ENCODE measurements at regions not wholly inside any gene's neighbourhood (a gene's known extent, or its start where the extent isn't known, plus 50 kb on each side); places are given as distances from the start of the nearest gene placed in this dataset.

- no peak for TF ChIP-seq EP300 (IDR thresholded peaks at IDR 0.05)
- no peak for TF ChIP-seq POLR2AphosphoS5 (IDR thresholded peaks at IDR 0.05)
- no peak for TF ChIP-seq POLR2A (IDR thresholded peaks at IDR 0.05)
Observed at GRCh38 chr2:2919574-2920365, 457.8 kb downstream of the EIPR1 start.
